ENCODE measurements at regions not wholly inside any gene's neighbourhood (a gene's known extent, or its start where the extent isn't known, plus 50 kb on each side); places are given as distances from the start of the nearest gene placed in this dataset.

DNA sequence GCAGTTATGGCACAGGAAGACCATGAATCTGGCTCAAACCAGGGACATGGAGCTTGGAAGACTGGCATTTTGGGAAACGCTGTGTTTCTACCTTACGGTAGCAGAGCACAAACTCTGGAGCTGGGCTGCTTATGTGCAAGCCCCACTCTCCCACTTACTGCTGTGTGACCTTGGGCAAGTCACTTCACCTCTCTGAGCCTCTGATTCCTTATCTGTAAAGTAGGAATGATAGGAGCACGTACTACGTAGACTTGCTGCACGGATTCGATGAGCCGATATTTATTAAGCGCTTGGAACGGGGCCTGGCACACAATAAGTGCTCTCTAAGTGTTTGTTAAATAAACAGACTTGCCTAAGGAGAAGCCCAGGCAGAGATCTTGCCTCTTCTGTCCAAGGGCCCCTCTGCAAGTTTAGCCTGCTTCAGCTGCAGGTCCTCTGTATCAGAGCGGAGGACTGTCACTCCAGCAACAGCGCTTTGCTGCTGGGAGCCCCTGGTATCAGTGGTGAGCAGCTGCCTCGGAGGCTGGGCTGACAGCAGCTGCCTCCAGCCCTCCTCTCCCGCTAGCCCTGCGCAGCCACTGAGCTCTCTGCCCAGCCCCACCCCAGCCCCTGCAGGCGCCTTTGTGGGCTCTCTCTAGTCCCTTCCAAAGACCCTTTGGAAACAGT is 96.9 kb upstream of the ANO1 start:
- Histone ChIP-seq H4K91ac (replicated peaks; ENCODE audit: insufficient read length, low read length) (no peak overlapping the region), H3K4ac (replicated peaks; ENCODE audit: insufficient read length, low read depth, low read length) (no peak overlapping the region), H2BK12ac (ENCODE audit: low read depth, low read length) (peak overlapping the region; percentile 68; the same call in 1 of the 2 replicates), H2BK5ac (ENCODE audit: low read depth, low read length) (no peak overlapping the region), H2BK20ac (ENCODE audit: low read length) (no peak overlapping the region), H4K5ac (ENCODE audit: insufficient read length, low read depth, low read length) (no peak overlapping the region), H3K79me2 (ENCODE audit: control insufficient read depth in 1 of 2, insufficient read depth in 2 of 2, low read length in 2 of 2) (no peaks in the 10 kb centered on the region), H3K79me1 (ENCODE audit: low read depth, low read length) (no peaks in the 10 kb centered on the region), H2AK5ac (ENCODE audit: low read depth, low read length) (no peak overlapping the region), H3K9ac (replicated peaks in 1 of 4; ENCODE audit: extremely low read depth in 1 of 4, low read depth in 3 of 4, low read length in 3 of 4) (no peak overlapping the region; a peak in 1 of 7 replicates), H3K23ac (ENCODE audit: insufficient read length) (no peak overlapping the region), H3K9me3 (ENCODE audit: insufficient read depth in 2 of 2, low read depth in 1 of 2, low read length in 1 of 2) (no peaks in the 10 kb centered on the region), H3K36me3 (ENCODE audit: control insufficient read depth in 2 of 4, insufficient read depth in 4 of 4, low read length in 3 of 4) (no peaks in the 10 kb centered on the region), H3K27me3 (replicated peaks in 1 of 4; ENCODE audit: control insufficient read depth in 3 of 4, extremely low read depth in 1 of 4, insufficient read depth in 3 of 4, low read length in 3 of 4) (peaks cover 12 to 24% (median 21%) of the 10 kb centered on the region in 4 experiments), H2BK120ac (replicated peaks; ENCODE audit: low read depth, low read length) (no peak overlapping the region), H3K4me3 (ENCODE audit: extremely low read depth in 1 of 4, insufficient read depth in 2 of 4, low read depth in 3 of 4, low read length in 4 of 4) (no peak overlapping the region; a peak in 1 of 8 replicates), H3K4me2 (ENCODE audit: insufficient read depth in 1 of 2, low read depth in 2 of 2, low read length in 2 of 2) (peak overlapping the region in 1 of 2 experiments; percentile 4; a peak in 1 of 4 replicates), H2BK15ac (ENCODE audit: low read length) (peak overlapping the region; percentile 88; the same call in 1 of the 2 replicates), H3K56ac (replicated peaks; ENCODE audit: insufficient read length, low read depth, low read length) (no peak overlapping the region), H3K23me2 (ENCODE audit: low read depth, low read length) (peaks cover 8% of the 10 kb centered on the region; the same call in 1 of the 2 replicates), H3K27ac (ENCODE audit: low read depth, low read length) (no peak overlapping the region), H3K4me1 (replicated peaks in 1 of 4; ENCODE audit: control insufficient read depth in 3 of 4, insufficient read depth in 4 of 4, low read length in 3 of 4) (peaks cover 12 to 26% (median 18%) of the 10 kb centered on the region in 4 experiments), H4K8ac (ENCODE audit: extremely low read depth, insufficient read depth, low read length) (no peak overlapping the region), H2AFZ (ENCODE audit: low read length) (no peak overlapping the region), H4K20me1 (replicated peaks in 1 of 2; ENCODE audit: control insufficient read depth in 1 of 2, insufficient read depth in 2 of 2, low read length in 2 of 2) (no peaks in the 10 kb centered on the region), H3K14ac (ENCODE audit: insufficient read length) (no peak overlapping the region), H3K18ac (ENCODE audit: extremely low read depth, low read length) (no peak overlapping the region)
- DNase-seq (ENCODE audit: low read depth in 1 of 2, low spot score in 2 of 2) (no peak), FAIRE-seq (no peak)
- ChIA-PET POLR2A (ENCODE audit: partially characterized antibody) (interaction anchor here (1.6 kb wide), 1 partner anchor 24 kb away, joined by 3 read pairs; no protein-coding TSS in a partner anchor), CTCF (ENCODE audit: partially characterized antibody) (interaction anchor here (1.1 to 8.3 kb wide), 6 partner anchors 9 to 99 kb away, joined by 3 to 54 read pairs (median 4); no protein-coding TSS in a partner anchor)
- TF ChIP-seq SIX5 (IDR thresholded peaks at IDR 0.05; ENCODE audit: low read depth, low read length): no peak
- TF ChIP-seq KDM1A (IDR thresholded peaks at IDR 0.05; ENCODE audit: borderline replicate concordance, low read length): peak; percentile 74; the same call in 1 of the 2 replicates
- 84% methylated on average over 13 of the region's 15 CpGs; no CpG with 5 or more reads in 1 of the 2 experiments for WGBS, 2 experiments (ENCODE audit: extremely low coverage in 1 of 2, insufficient coverage in 1 of 2, insufficient read length in 1 of 2, insufficient replicate concordance in 2 of 2, low coverage in 1 of 2, low lambda C conversion rate in 2 of 2, missing lambda C conversion rate in 1 of 2)
